ENCODE measurements at regions not wholly inside any gene's neighbourhood (a gene's known extent, or its start where the extent isn't known, plus 50 kb on each side); places are given as distances from the start of the nearest gene placed in this dataset.
"Not testable (repeated sequence)": the region's sequence is repeated elsewhere in the genome, so short reads cannot be mapped to it uniquely, and the experiment has no call there.

DNA sequence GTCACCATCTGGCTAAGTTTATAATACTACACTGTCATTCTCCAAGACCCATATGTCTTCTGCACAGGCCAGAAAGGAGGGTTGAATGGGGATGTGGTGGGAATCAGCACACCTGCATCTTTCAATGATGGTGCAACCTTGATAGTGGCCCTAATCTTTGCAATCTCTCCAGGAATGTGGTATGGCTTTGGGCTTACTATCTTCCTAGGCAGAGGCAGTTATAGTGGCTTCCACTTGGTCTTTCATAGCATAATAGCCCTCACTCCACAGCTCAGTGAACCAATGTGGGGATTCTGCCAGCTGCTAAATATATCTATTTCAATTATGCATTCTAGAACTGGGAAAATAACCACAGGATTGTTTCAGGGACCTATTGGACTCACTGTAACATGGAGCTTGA lies 61.8 kb upstream of the ATP2B1 start:
- H3K9me3 ChIP-seq: no peaks in the 10 kb centered on the region
- no peaks in the 10 kb centered on the region for H3K27me3 ChIP-seq
- no peak overlapping the region for H3K4me3 ChIP-seq
- no peaks in the 10 kb centered on the region for H3K4me1 ChIP-seq
- no peak for DNase-seq
- TF ChIP-seq, protein P1, sequence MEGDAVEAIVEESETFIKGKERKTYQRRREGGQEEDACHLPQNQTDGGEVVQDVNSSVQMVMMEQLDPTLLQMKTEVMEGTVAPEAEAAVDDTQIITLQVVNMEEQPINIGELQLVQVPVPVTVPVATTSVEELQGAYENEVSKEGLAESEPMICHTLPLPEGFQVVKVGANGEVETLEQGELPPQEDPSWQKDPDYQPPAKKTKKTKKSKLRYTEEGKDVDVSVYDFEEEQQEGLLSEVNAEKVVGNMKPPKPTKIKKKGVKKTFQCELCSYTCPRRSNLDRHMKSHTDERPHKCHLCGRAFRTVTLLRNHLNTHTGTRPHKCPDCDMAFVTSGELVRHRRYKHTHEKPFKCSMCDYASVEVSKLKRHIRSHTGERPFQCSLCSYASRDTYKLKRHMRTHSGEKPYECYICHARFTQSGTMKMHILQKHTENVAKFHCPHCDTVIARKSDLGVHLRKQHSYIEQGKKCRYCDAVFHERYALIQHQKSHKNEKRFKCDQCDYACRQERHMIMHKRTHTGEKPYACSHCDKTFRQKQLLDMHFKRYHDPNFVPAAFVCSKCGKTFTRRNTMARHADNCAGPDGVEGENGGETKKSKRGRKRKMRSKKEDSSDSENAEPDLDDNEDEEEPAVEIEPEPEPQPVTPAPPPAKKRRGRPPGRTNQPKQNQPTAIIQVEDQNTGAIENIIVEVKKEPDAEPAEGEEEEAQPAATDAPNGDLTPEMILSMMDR (IDR thresholded peaks at IDR 0.05): no peak
- TF ChIP-seq POLR2A (IDR thresholded peaks at IDR 0.05) (no peak), POLR2AphosphoS5 (IDR thresholded peaks at IDR 0.05) (no peak), EP300 (IDR thresholded peaks at IDR 0.05) (no peak)
- intact Hi-C loops (cut with DNase I; ENCODE audit: low total_unique reads): no loop called here
- no peaks in the 10 kb centered on the region for H3K36me3 ChIP-seq
- no peak overlapping the region for H3K27ac ChIP-seq

DNA sequence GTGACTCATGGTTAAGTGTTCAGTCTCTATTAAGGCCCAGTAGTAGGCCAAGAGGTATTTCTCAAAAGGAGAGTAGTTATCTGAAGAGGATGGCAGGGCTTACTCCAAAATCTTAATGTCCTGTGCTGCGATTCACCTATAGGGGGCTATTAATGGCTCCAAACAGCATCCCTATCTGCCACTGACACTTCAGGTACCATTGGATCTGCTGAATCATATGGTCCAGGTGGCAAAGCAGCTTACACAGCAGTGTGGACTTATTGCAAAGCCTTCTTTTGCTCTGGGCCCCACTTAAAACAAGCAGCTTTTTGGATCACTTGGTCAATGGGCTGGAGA lies 60.8 kb upstream of the ATP2B1 start:
- WGBS, 5 donors: 89 to 100% (median 92%) methylated on average over 1 of the region's 1 CpG
- Histone ChIP-seq H3K27me3 (no peaks in the 10 kb centered on the region), H3K4me1 (no peaks in the 10 kb centered on the region), H3K36me3 (no peaks in the 10 kb centered on the region), H3K27ac (no peak overlapping the region), H3K4me3 (no peak overlapping the region), H3K9me3 (no peaks in the 10 kb centered on the region)
- intact Hi-C loops (cut with DNase I; ENCODE audit: low total_unique reads): no loop called here
- no peak for DNase-seq
- TF ChIP-seq POLR2AphosphoS5 (IDR thresholded peaks at IDR 0.05): no peak
- TF ChIP-seq EP300 (IDR thresholded peaks at IDR 0.05): no peak
- no peak for TF ChIP-seq POLR2A (IDR thresholded peaks at IDR 0.05)
- TF ChIP-seq, protein P1 (IDR thresholded peaks at IDR 0.05): no peak

DNA sequence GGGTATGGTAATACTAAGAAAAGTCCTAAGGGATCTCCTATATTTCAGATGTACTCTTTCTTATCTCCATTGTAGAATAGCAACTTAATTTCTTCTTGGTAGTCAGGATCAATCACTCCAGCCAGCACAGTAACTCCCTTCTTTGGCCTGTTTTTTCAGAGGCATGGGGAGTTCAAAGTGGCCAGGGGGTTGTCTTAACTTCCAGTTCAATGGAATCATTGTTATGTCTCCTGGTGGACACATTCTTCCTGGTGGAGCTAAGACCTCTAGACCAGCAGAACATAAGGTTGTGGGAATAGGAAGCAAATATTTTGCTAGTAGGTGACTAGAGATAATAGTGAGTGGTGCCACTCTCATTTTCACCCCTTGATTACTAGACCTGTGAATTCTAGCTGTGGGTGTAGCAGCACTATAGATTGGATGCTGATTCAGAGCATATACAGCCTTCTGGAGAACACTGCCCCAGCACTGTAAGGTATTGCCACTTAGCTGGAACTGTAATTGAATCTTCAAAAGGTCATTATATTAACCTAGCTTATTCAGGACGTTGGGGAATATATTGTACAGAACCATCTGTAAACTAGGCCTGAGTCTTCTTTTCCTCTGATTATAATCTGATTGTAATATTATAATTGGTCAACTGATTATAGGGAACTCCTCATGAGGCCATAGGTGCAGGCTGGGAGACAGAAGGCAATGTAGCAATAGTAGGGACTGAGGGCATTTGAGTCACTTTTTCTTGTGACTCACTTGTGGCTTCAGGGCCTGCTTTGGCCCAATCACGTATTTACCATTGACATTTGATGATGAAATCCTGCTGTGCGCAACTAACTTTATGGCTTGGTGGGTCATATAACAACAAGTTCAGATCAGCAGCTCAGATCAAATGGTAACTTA lies 60.2 kb upstream of the ATP2B1 start:
- Histone ChIP-seq H3K36me3 (no peaks in the 10 kb centered on the region), H3K27me3 (no peaks in the 10 kb centered on the region), H3K9me3 (no peaks in the 10 kb centered on the region), H3K4me3 (no peak overlapping the region), H3K27ac (no peak overlapping the region), H3K4me1 (no peaks in the 10 kb centered on the region)
- TF ChIP-seq, protein P1 (IDR thresholded peaks at IDR 0.05): no peak
- no peak for TF ChIP-seq POLR2AphosphoS5 (IDR thresholded peaks at IDR 0.05)
- TF ChIP-seq POLR2A (IDR thresholded peaks at IDR 0.05): no peak
- 67 to 74% (median 70%) methylated on average over 3 of the region's 3 CpGs for WGBS, 5 donors
- peak in 1 of 2 donors; percentile 12 for DNase-seq
- intact Hi-C loops (cut with DNase I; ENCODE audit: low total_unique reads): no loop called here

DNA sequence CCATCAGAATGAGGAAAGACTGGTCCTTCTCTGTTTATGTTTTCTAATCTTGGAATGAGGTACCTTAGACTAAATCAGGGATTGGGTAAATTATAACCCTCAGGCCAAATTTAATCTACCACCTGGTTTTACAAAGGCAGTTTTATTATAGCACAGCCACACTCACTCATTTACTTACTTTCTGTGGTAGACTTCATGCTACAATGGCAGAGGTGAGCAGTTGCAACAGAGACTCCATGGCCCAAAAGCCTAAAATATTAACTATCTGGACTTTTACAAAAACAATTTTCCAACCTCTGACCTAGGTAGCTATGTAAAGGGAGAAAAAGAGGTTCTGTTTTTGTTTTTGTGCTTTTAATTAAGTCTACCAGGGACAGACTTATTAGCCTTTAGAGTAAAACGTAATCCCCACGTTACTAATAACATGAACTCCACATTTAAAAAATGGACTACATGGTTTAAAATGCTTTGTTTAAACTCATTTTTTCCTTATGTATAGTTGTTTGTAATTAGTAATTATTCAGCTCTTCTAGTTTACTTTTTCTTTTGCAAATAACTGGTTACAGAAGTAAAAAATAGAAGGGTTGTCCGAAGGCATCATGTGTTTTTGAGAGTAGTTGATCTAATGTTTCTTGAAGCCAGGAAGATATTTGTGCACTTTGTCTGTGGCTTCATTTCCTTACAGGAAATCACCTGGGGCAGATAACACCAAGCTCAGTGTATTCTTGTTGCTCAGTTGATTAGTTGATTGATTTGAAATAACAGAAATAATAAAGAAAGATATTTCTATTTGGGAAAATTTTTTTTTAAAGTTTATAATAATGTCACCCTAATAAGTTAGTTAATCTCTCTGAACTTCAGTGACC lies 57.6 kb upstream of the ATP2B1 start:
- H3K27me3 ChIP-seq: no peaks in the 10 kb centered on the region
- H3K9me3 ChIP-seq: no peaks in the 10 kb centered on the region
- DNase-seq: no peak
- intact Hi-C loops (cut with DNase I; ENCODE audit: low total_unique reads): no loop called here
- no peak overlapping the region for H3K27ac ChIP-seq
- WGBS, 5 donors: 70 to 88% (median 76%) methylated on average over 3 of the region's 3 CpGs
- H3K36me3 ChIP-seq: no peaks in the 10 kb centered on the region
- no peak for TF ChIP-seq POLR2A (IDR thresholded peaks at IDR 0.05)
- TF ChIP-seq EP300 (IDR thresholded peaks at IDR 0.05): no peak
- TF ChIP-seq POLR2AphosphoS5 (IDR thresholded peaks at IDR 0.05): no peak
- TF ChIP-seq, protein P1 (IDR thresholded peaks at IDR 0.05): no peak
- peaks cover 0 to 3% (median 0%) of the 10 kb centered on the region in 4 donors for H3K4me1 ChIP-seq
- H3K4me3 ChIP-seq: no peak overlapping the region

DNA sequence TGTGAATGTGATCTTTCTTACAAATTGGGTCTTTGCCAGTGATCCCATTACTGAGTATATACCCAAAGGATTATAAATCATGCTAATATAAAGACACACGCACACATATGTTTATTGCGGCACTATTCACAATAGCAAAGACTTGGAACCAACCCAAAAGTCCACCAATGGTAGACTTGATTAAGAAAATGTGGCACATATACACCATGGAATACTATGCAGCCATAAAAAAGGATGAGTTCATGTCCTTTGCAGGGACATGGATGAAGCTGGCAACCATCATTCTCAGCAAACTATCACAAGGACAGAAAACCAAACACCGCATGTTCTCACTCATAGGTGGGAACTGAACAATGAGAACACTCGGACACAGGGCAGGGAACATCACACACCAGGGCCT lies 55.5 kb upstream of the ATP2B1 start:
- H3K36me3 ChIP-seq; H3K4me3 ChIP-seq; intact Hi-C loops (cut with DNase I; ENCODE audit: low total_unique reads); H3K27ac ChIP-seq; DNase-seq; H3K4me1 ChIP-seq; H3K27me3 ChIP-seq; H3K9me3 ChIP-seq: not testable (repeated sequence)
- 92 to 97% (median 95%) methylated on average over 4 of the region's 4 CpGs for WGBS, 5 donors

Measured in stomach (tissue), 8 donors.